ENCODE measurements at regions not wholly inside any gene's neighbourhood (a gene's known extent, or its start where the extent isn't known, plus 50 kb on each side); places are given as distances from the start of the nearest gene placed in this dataset.

- no peak for DNase-seq (ENCODE audit: low spot score)
- H3K4me3 ChIP-seq = no peak overlapping the region
Measured at GRCh38 chr10:121217331-121217730, 366.2 kb downstream of the WDR11 start.

GRCh38 chr10:121221072-121221471 is 369.9 kb downstream of the WDR11 start:
- TF ChIP-seq CTCF (IDR thresholded peaks at IDR 0.05) = no peak
- H3K4me3 ChIP-seq = no peak overlapping the region
- H3K27ac ChIP-seq = no peak overlapping the region
- DNase-seq (ENCODE audit: low spot score) = no peak

More at GRCh38 chr10:121217331-121217730, 366.2 kb downstream of the WDR11 start:
- TF ChIP-seq CTCF (IDR thresholded peaks at IDR 0.05) = no peak
- no peak overlapping the region for H3K27ac ChIP-seq

GRCh38 chr10:121221991-121222390 is 370.8 kb downstream of the WDR11 start:
- H3K27ac ChIP-seq = no peak overlapping the region
- H3K4me3 ChIP-seq = no peak overlapping the region
- no peak for DNase-seq (ENCODE audit: low spot score)
- TF ChIP-seq CTCF (IDR thresholded peaks at IDR 0.05) = no peak

GRCh38 chr10:121222842-121223241 is 371.7 kb downstream of the WDR11 start:
- no peak for DNase-seq (ENCODE audit: low spot score)
- H3K27ac ChIP-seq = no peak overlapping the region
- TF ChIP-seq CTCF (IDR thresholded peaks at IDR 0.05) = no peak
- H3K4me3 ChIP-seq = no peak overlapping the region

GRCh38 chr10:121231079-121231478 is 367.2 kb downstream of the FGFR2 start:
- TF ChIP-seq CTCF (IDR thresholded peaks at IDR 0.05) = no peak
- Histone ChIP-seq H3K4me3 (no peak overlapping the region), H3K27ac (no peak overlapping the region)
- no peak for DNase-seq (ENCODE audit: low spot score)

- Histone ChIP-seq H3K27ac (no peak overlapping the region), H3K4me3 (no peak overlapping the region)
- TF ChIP-seq CTCF (IDR thresholded peaks at IDR 0.05) = no peak
- DNase-seq (ENCODE audit: low spot score) = no peak
Measured at GRCh38 chr10:121232494-121232893, 365.8 kb downstream of the FGFR2 start.

- H3K27ac ChIP-seq = no peak overlapping the region
- no peak for TF ChIP-seq CTCF (IDR thresholded peaks at IDR 0.05)
Measured at GRCh38 chr10:121235692-121236091, 362.6 kb downstream of the FGFR2 start.

More at GRCh38 chr10:121235692-121236091, 362.6 kb downstream of the FGFR2 start:
- no peak overlapping the region for H3K4me3 ChIP-seq
- DNase-seq (ENCODE audit: low spot score) = no peak
